ENCODE measurements at regions not wholly inside any gene's neighbourhood (a gene's known extent, or its start where the extent isn't known, plus 50 kb on each side); places are given as distances from the start of the nearest gene placed in this dataset.

- TF ChIP-seq CTCF (IDR thresholded peaks at IDR 0.05; ENCODE audit: insufficient read depth, low read length, poor library complexity, severe bottlenecking) = no peak
- no peak for TF ChIP-seq EZH2phosphoT487 (conservative IDR thresholded peaks at IDR 0.05; ENCODE audit: low read length)
These were observed 94.8 kb downstream of the CTTN start for GRCh38 chr11:70493089-70493474.
